ENCODE measurements at regions not wholly inside any gene's neighbourhood (a gene's known extent, or its start where the extent isn't known, plus 50 kb on each side); places are given as distances from the start of the nearest gene placed in this dataset.

DNA sequence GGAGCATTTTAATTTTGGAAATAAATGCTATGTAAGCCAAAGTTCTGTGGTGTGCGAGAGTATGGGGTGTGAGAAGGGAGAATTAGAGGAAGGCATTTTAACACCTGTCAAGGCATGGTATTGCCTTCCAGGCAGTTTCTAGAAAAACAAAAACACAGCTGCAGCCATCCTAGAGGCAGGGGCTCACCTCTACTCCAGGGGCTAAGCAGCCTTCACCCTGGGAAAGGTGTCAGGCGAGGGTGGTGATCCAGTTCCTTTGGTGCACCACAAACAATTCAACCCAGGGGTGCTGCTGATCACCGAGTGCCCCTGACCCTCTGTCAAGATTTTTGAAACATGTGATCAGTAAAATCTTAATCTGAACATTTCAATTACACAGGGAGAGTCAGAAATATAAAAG lies 59.2 kb upstream of the GPR26 start:
- TF ChIP-seq GATA2 (IDR thresholded peaks at IDR 0.05; ENCODE audit: low read depth, low read length): no peak
- no peak for TF ChIP-seq GATA3 (IDR thresholded peaks at IDR 0.05; ENCODE audit: low read depth, low read length)
